GM21576 (cell line): ENCODE measurements at regions not wholly inside any gene's neighbourhood (a gene's known extent, or its start where the extent isn't known, plus 50 kb on each side); places are given as distances from the start of the nearest gene placed in this dataset.
A peak's percentile ranks its signal among the peaks of the same experiment; 100 is the strongest.

Experiments
- ATAC-seq: cut with Tn5 transposase; IDR thresholded peaks from one replicate; pipeline ENCODE4 v1.9.1; 2021; ENCODE audit warnings: mild to moderate bottlenecking, moderate library complexity; ENCODE audit not compliant: unreplicated experiment

GRCh38 chr4:142960867-142961644, 115.0 kb upstream of the INPP4B start:
- no peak for ATAC-seq

DNA sequence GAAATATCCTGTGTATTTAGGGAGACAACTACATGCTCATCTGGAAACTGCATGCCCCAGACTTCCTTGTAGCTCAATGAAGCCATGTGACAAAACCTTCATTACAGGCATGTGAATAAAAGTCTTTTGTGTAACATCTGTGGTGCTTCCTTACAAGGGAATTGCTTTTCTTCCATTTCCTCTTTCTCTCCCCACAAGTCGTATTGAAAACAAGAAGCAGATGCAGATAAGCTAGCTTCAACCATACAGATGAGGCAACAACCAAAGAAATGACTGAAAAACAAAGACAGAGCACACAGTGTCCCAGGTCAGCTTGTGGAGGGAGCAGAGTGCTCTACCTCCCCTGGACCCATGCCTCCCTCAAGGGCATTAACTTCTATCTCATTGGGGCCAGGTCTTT, 115.8 kb upstream of the INPP4B start:
- no peak for ATAC-seq

- ATAC-seq = no peak
Measured at GRCh38 chr4:142974328-142974727, 128.2 kb upstream of the INPP4B start.

- no peak for ATAC-seq
Measured at GRCh38 chr4:142975618-142976017, 129.5 kb upstream of the INPP4B start.

DNA sequence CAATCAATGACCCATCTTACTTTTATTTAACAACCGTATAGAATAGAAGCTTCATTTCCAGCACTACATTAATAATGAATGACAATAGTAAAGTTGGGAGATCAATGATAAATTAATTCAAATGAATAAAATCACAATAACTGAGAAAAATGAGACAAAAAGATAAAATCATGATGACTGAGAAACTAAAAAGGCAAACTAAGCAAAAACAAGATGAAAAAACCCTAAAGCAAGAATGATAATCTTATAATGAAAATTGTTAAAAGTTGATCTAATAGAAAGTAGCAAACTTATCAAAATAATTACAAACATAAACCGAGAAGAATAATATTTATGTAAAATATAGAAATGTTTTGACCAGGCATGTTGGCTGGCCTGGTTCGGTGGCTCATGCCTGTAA, 130.4 kb upstream of the INPP4B start:
- ATAC-seq = no peak

GRCh38 chr4:142977182-142977581, 131.1 kb upstream of the INPP4B start:
- no peak for ATAC-seq

GRCh38 chr4:142983065-142983464, 137.0 kb upstream of the INPP4B start:
- ATAC-seq = no peak

- no peak for ATAC-seq
Measured at GRCh38 chr4:142983589-142983988, 137.5 kb upstream of the INPP4B start.

GRCh38 chr4:142984871-142985585, 138.9 kb upstream of the INPP4B start:
- no peak for ATAC-seq

DNA sequence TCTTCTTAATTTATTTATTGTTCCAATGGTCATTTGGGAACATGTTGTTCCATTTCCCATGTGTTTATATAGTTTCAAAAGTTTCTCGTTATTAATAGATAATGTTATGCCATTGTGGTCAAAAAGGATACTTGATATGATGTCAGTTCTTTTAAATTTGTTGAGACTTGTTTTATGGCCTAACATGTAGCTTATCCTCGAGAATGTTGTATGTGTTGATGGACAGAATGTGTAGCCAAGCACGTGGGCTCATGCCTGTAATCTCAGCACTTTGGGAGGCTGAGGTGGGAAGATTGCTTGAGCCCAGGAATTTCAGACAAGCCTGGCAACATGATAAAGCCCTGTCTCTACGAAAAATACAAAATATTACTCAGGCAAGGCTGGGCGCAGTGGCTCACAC, 168.5 kb upstream of the USP38 start:
- ATAC-seq = no peak

- ATAC-seq = no peak
Measured at GRCh38 chr4:143017210-143017609, 167.5 kb upstream of the USP38 start.

GRCh38 chr4:143019351-143019750, 165.4 kb upstream of the USP38 start:
- no peak for ATAC-seq

- peak; percentile 75 for ATAC-seq
Measured at GRCh38 chr4:143021384-143021783, 163.3 kb upstream of the USP38 start.

GRCh38 chr4:143023239-143023918, 161.3 kb upstream of the USP38 start:
- ATAC-seq = no peak

- no peak for ATAC-seq
Measured at GRCh38 chr4:143025081-143025704, 159.5 kb upstream of the USP38 start.

DNA sequence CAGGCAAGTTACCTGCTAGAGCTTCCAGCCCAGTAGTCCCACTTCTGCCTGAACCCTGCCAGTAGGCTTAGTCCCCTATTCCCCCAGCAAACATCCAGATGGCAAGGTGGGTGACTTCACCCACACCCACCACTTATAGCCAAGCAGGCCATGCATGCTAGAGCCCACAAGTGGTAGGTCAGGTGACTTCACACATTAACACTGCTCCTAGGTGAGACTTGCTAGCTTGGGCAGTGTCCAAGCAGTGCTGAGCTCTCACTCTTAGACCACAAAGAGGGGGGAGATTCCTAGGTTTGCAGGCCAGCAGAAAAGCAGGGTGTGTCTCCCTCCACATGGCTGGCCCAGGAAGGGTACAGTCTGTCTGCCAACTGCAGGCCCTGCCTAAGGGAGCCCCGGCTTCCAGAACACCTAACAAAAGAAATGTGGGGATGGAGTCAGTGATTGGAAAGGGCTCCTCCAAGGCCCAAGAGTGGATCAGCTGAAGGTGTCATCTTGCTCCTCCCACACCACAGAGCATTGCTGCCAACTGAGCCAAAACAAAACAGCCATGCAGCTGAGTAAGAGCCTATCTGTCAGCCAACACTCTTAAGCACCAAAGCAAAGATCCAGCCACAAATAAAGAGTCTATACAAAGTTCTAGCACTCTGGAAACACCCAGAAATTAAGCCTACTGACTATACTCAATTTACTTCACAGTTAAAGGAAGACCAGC, 158.1 kb upstream of the USP38 start:
- ATAC-seq = no peak

GRCh38 chr4:143035661-143036060, 149.1 kb upstream of the USP38 start:
- ATAC-seq = no peak

GRCh38 chr4:143036443-143036842, 148.3 kb upstream of the USP38 start:
- no peak for ATAC-seq

DNA sequence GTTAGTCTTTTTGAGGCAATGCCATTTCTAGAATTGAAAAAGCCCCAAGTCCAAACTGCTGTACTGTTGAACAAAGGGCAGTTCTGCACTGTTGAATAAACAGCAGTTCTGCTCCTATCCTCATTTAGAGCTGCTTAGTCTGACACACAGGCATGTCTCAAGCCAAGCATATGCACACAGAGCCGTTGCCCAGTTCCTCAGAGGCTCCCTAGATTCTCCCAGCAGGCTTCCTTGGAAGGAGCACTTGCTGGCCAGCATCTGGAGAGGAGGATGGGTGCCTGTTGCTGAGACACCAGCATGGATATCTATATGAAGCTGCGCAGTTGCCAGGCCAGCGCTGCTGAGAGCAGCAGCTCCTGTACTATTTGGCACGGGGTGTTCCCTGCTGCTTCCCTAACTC, 138.3 kb upstream of the USP38 start:
- no peak for ATAC-seq

DNA sequence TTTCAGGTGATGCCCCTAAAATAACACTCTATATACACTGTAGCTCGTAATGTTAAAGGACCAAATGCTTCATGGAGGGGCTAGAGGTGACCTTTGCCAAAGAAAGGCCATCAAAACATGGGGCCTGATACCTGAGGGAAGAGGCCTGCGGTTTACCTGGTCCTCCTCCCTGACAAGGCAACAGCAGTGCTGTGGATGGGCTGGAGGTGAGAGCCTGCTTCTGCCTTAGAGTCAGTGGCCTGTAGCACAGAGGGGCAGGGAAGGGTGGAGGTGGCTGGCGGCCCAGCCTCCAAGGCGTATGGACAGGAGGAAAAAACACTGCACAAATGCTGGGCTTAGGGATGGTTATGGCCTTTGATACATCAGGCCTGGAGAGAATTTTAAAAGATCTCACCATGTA, 137.8 kb upstream of the USP38 start:
- no peak for ATAC-seq

- ATAC-seq = no peak
Measured at GRCh38 chr4:143054971-143055370, 129.7 kb upstream of the USP38 start.
